ENCODE measurements at regions not wholly inside any gene's neighbourhood (a gene's known extent, or its start where the extent isn't known, plus 50 kb on each side); places are given as distances from the start of the nearest gene placed in this dataset.

DNA sequence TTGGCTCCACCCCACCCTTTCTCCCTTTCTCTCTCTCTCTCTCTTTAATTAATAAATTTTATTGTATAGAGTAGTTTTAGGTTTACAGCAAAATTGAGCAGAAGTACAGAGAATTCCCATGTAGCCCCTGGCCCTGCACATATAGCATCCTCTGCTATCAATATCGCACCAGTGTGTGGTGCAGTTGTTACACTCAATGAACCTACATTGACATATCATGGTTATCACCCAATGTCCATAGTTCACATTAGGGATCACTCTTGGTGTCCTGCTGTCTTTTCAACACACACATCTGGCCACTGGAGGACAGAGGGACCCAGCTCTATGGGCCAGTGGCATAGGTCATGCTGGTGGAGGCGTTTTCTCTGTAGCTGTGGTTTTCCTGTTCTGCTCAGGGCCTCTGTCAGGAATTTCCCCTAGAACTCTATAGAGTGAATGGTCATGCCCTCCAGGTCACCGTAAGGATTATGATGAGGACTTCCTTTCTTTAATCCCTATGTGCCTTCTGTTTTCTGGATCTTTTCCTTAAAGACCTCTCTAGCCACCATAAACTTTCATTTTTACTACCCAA is 98.2 kb upstream of the NAV2 start:
- TF ChIP-seq POLR2AphosphoS5 (IDR thresholded peaks at IDR 0.05; ENCODE audit: insufficient read depth, low read depth, low read length) (peak; percentile 24), POLR2A (IDR thresholded peaks at IDR 0.05; ENCODE audit: low read depth, low read length) (no peak), EZH2 (IDR thresholded peaks at IDR 0.05; ENCODE audit: borderline replicate concordance, low read depth, low read length, severe bottlenecking) (no peak), MYC (IDR thresholded peaks at IDR 0.05; ENCODE audit: low read depth, low read length) (no peak), MAX (IDR thresholded peaks at IDR 0.05; ENCODE audit: insufficient read depth, insufficient read length) (no peak)
- TF ChIP-seq, protein P1, sequence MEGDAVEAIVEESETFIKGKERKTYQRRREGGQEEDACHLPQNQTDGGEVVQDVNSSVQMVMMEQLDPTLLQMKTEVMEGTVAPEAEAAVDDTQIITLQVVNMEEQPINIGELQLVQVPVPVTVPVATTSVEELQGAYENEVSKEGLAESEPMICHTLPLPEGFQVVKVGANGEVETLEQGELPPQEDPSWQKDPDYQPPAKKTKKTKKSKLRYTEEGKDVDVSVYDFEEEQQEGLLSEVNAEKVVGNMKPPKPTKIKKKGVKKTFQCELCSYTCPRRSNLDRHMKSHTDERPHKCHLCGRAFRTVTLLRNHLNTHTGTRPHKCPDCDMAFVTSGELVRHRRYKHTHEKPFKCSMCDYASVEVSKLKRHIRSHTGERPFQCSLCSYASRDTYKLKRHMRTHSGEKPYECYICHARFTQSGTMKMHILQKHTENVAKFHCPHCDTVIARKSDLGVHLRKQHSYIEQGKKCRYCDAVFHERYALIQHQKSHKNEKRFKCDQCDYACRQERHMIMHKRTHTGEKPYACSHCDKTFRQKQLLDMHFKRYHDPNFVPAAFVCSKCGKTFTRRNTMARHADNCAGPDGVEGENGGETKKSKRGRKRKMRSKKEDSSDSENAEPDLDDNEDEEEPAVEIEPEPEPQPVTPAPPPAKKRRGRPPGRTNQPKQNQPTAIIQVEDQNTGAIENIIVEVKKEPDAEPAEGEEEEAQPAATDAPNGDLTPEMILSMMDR (IDR thresholded peaks at IDR 0.05; ENCODE audit: extremely low read depth in 1 of 2, insufficient read depth in 1 of 2, low read depth in 1 of 2, low read length in 2 of 2): no peak

Measured in endothelial cell of umbilical vein (primary cell).